Stimulated activated effector memory CD8-positive, alpha-beta T cell treated with anti-CD3 and anti-CD28 coated beads, Interleukin-12 subunit alpha, Interleukin-12 subunit beta, amount 100 ng/mL, for 72 hours (primary cell): ENCODE measurements at regions not wholly inside any gene's neighbourhood (a gene's known extent, or its start where the extent isn't known, plus 50 kb on each side); places are given as distances from the start of the nearest gene placed in this dataset.
"Not testable (repeated sequence)": the region's sequence is repeated elsewhere in the genome, so short reads cannot be mapped to it uniquely, and the experiment has no call there.

Source experiments
- ATAC-seq: fragments of 150-1000 bp; cut with Tn5 transposase; 2 replicates; pipeline ENCODE4 v1.10.0; 2021
- DNase-seq, 2 donors: peaks; one replicate each; pipeline ENCODE4 v3.0.0; 2021 to 2022; ENCODE audit warnings: low spot score in 2 of 2
- H3K27ac Mint-ChIP-seq: one replicate; pipeline ENCODE4 v1.8.0; 2022; ENCODE audit warnings: mild to moderate bottlenecking, mixed read lengths
- H3K36me3 Mint-ChIP-seq: one replicate; pipeline ENCODE4 v1.8.0; 2022; ENCODE audit warnings: mild to moderate bottlenecking, mixed read lengths
- H3K4me1 Mint-ChIP-seq: one replicate; pipeline ENCODE4 v1.8.0; 2022; ENCODE audit warnings: mixed read lengths
- H3K4me3 Mint-ChIP-seq: one replicate; pipeline ENCODE4 v1.8.0; 2022; ENCODE audit warnings: mild to moderate bottlenecking, mixed read lengths
- H3K9me3 Mint-ChIP-seq: one replicate; pipeline ENCODE4 v1.8.0; 2022; ENCODE audit warnings: mixed read lengths

- DNase-seq, result no peak
- no peak overlapping the region for H3K27ac Mint-ChIP-seq
- no peaks in the 10 kb centered on the region for H3K4me1 Mint-ChIP-seq
- H3K9me3 Mint-ChIP-seq, result no peaks in the 10 kb centered on the region
- no peaks in the 10 kb centered on the region for H3K36me3 Mint-ChIP-seq
- ATAC-seq, result no peak
- H3K4me3 Mint-ChIP-seq, result no peak overlapping the region
Observed at GRCh38 chr5:96483878-96484277, 50.8 kb upstream of the PCSK1 start.

- Mint-ChIP-seq H3K9me3 (no peaks in the 10 kb centered on the region), H3K4me3 (no peak overlapping the region), H3K4me1 (no peaks in the 10 kb centered on the region), H3K36me3 (no peaks in the 10 kb centered on the region), H3K27ac (no peak overlapping the region)
- DNase-seq, result no peak
- no peak for ATAC-seq
Observed at GRCh38 chr5:96487859-96488258, 54.8 kb upstream of the PCSK1 start.

GRCh38 chr5:96489532-96489931, 56.5 kb upstream of the PCSK1 start:
- Mint-ChIP-seq H3K9me3 (no peaks in the 10 kb centered on the region), H3K4me1 (no peaks in the 10 kb centered on the region), H3K4me3 (no peak overlapping the region), H3K36me3 (no peaks in the 10 kb centered on the region), H3K27ac (no peak overlapping the region)
- ATAC-seq (no peak), DNase-seq (no peak)

GRCh38 chr5:96492459-96493047, 59.5 kb upstream of the PCSK1 start:
- Mint-ChIP-seq H3K27ac (no peak overlapping the region), H3K4me1 (no peaks in the 10 kb centered on the region), H3K9me3 (peaks cover 3% of the 10 kb centered on the region), H3K36me3 (no peaks in the 10 kb centered on the region), H3K4me3 (no peak overlapping the region)
- DNase-seq (no peak), ATAC-seq (no peak)

- DNase-seq, result no peak
- Mint-ChIP-seq H3K9me3 (peaks cover 3% of the 10 kb centered on the region), H3K36me3 (no peaks in the 10 kb centered on the region), H3K4me3 (no peak overlapping the region), H3K4me1 (no peaks in the 10 kb centered on the region), H3K27ac (no peak overlapping the region)
- no peak for ATAC-seq
Observed at GRCh38 chr5:96493219-96493790, 60.3 kb upstream of the PCSK1 start.

- DNase-seq, H3K36me3 Mint-ChIP-seq, ATAC-seq, H3K27ac Mint-ChIP-seq, H3K4me1 Mint-ChIP-seq, H3K9me3 Mint-ChIP-seq, H3K4me3 Mint-ChIP-seq: not testable (repeated sequence)
Observed at GRCh38 chr5:96495412-96495811, 62.4 kb upstream of the PCSK1 start.

GRCh38 chr5:96497027-96497426, 64.0 kb upstream of the PCSK1 start:
- not testable (repeated sequence) for H3K36me3 Mint-ChIP-seq, H3K27ac Mint-ChIP-seq, DNase-seq, ATAC-seq, H3K9me3 Mint-ChIP-seq, H3K4me3 Mint-ChIP-seq, H3K4me1 Mint-ChIP-seq

GRCh38 chr5:96499753-96500345, 66.8 kb upstream of the PCSK1 start:
- ATAC-seq, result no peak
- H3K36me3 Mint-ChIP-seq, result no peaks in the 10 kb centered on the region
- no peak overlapping the region for H3K27ac Mint-ChIP-seq
- no peak overlapping the region for H3K4me3 Mint-ChIP-seq
- no peaks in the 10 kb centered on the region for H3K4me1 Mint-ChIP-seq
- H3K9me3 Mint-ChIP-seq, result peaks cover 3% of the 10 kb centered on the region
- DNase-seq, result no peak

- DNase-seq (no peak), ATAC-seq (no peak)
- no peak overlapping the region for H3K27ac Mint-ChIP-seq
- no peaks in the 10 kb centered on the region for H3K4me1 Mint-ChIP-seq
- no peaks in the 10 kb centered on the region for H3K36me3 Mint-ChIP-seq
- H3K4me3 Mint-ChIP-seq, result no peak overlapping the region
- no peaks in the 10 kb centered on the region for H3K9me3 Mint-ChIP-seq
Observed at GRCh38 chr5:96501991-96502646, 69.1 kb upstream of the PCSK1 start.

- H3K4me3 Mint-ChIP-seq, result no peak overlapping the region
- H3K27ac Mint-ChIP-seq, result no peak overlapping the region
- no peak for DNase-seq
- no peaks in the 10 kb centered on the region for H3K4me1 Mint-ChIP-seq
- ATAC-seq, result no peak
- H3K36me3 Mint-ChIP-seq, result no peaks in the 10 kb centered on the region
- no peaks in the 10 kb centered on the region for H3K9me3 Mint-ChIP-seq
Observed at GRCh38 chr5:96503501-96504236, 70.6 kb upstream of the PCSK1 start.

- DNase-seq, result no peak
- no peak overlapping the region for H3K27ac Mint-ChIP-seq
- no peak for ATAC-seq
- no peak overlapping the region for H3K4me3 Mint-ChIP-seq
- H3K36me3 Mint-ChIP-seq, result no peaks in the 10 kb centered on the region
- no peaks in the 10 kb centered on the region for H3K9me3 Mint-ChIP-seq
- H3K4me1 Mint-ChIP-seq, result no peaks in the 10 kb centered on the region
Observed at GRCh38 chr5:96506376-96506775, 73.3 kb upstream of the PCSK1 start.

- Mint-ChIP-seq H3K4me1 (no peaks in the 10 kb centered on the region), H3K9me3 (no peaks in the 10 kb centered on the region), H3K4me3 (no peak overlapping the region), H3K27ac (no peak overlapping the region), H3K36me3 (no peaks in the 10 kb centered on the region)
- no peak for ATAC-seq
- DNase-seq, result no peak
Observed at GRCh38 chr5:96506866-96507527, 73.9 kb upstream of the PCSK1 start.

GRCh38 chr5:96509316-96509715, 76.3 kb upstream of the PCSK1 start:
- H3K4me3 Mint-ChIP-seq, result no peak overlapping the region
- ATAC-seq, result no peak
- no peak overlapping the region for H3K27ac Mint-ChIP-seq
- no peaks in the 10 kb centered on the region for H3K36me3 Mint-ChIP-seq
- H3K9me3 Mint-ChIP-seq, result no peaks in the 10 kb centered on the region
- DNase-seq, result no peak
- no peaks in the 10 kb centered on the region for H3K4me1 Mint-ChIP-seq

- Mint-ChIP-seq H3K4me1 (no peaks in the 10 kb centered on the region), H3K36me3 (no peaks in the 10 kb centered on the region), H3K4me3 (no peak overlapping the region), H3K27ac (no peak overlapping the region), H3K9me3 (no peaks in the 10 kb centered on the region)
- ATAC-seq (no peak), DNase-seq (no peak)
Observed at GRCh38 chr5:96509721-96510350, 76.8 kb upstream of the PCSK1 start.

GRCh38 chr5:96516631-96517071, 83.6 kb upstream of the PCSK1 start:
- Mint-ChIP-seq H3K27ac (no peak overlapping the region), H3K4me1 (no peaks in the 10 kb centered on the region), H3K4me3 (no peak overlapping the region), H3K36me3 (no peaks in the 10 kb centered on the region), H3K9me3 (no peaks in the 10 kb centered on the region)
- DNase-seq (no peak), ATAC-seq (no peak)
